Colonic mucosa (tissue), 4 donors: ENCODE measurements at regions not wholly inside any gene's neighbourhood (a gene's known extent, or its start where the extent isn't known, plus 50 kb on each side); places are given as distances from the start of the nearest gene placed in this dataset.

ENCODE experiments used
- DNase-seq: peaks from one replicate; pipeline ENCODE4 v3.0.0-alpha.2; 2020
- H3K27ac ChIP-seq: fragments of 200-600 bp; one replicate; pipeline ENCODE4 v1.8.0; 2021
- H3K27me3 ChIP-seq: fragments of 200-600 bp; one replicate; pipeline ENCODE4 v1.8.0; 2021
- H3K36me3 ChIP-seq: fragments of 200-600 bp; one replicate; pipeline ENCODE4 v1.8.0; 2021
- H3K4me1 ChIP-seq: fragments of 200-600 bp; one replicate; pipeline ENCODE4 v1.8.0; 2021; ENCODE audit warnings: mild to moderate bottlenecking
- H3K4me3 ChIP-seq: fragments of 200-600 bp; one replicate; pipeline ENCODE4 v1.8.0; 2021
- H3K9ac ChIP-seq, 2 donors: one replicate each; pipeline ENCODE4 v1.7.0; 2013; ENCODE audit warnings: control low read depth in 2 of 2, low read depth in 2 of 2, low read length in 2 of 2
- H3K9me3 ChIP-seq: fragments of 200-600 bp; one replicate; pipeline ENCODE4 v1.8.0; 2021
- intact Hi-C: fragments of 100-400 bp; cut with DNase I; formaldehyde crosslinking; loops from one replicate; pipeline ENCODE4 v1.14.1; 2022
- TF ChIP-seq, protein P1 (sequence below): fragments of 200-600 bp; IDR thresholded peaks from one replicate; pipeline ENCODE4 v1.8.0; 2022; ENCODE audit warnings: antibody characterized with exemption, mild to moderate bottlenecking
- donor health status: healthy.
- donor health status: DM: no; HTN: no; CAD: no.
- donor health status: DM: no; HTN: no; CAD: no.

DNA sequence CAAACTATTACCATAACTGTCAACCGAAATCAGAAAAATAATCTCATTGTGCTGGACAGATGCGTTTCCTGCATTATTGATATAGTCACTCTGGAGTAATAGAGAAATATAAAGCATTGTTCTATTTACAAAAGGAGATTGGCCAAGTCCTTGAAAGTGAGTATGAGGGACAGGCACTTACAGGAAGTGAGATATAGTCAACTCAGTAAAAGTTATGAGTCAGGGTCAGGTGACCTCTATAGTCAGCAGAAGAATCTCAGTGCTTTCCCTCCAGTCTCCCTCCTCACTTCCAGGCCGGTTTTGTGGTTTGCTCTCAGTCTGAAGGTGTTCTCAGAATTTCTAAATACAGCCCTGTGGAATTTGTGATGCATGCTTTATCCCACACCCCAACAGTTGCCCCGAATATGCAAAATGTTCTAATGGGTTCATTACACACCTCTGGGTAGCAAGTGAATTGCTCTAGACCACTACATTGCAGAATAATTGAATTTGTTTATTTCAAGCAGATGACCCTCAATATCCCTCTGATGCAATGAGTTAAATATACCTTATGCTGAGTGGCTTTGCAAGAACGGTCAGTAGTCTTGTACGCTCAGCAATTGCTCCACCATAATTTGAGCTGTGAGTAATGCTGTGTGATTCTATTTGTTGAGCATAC is 787.7 kb downstream of the MCTP2 start:
- TF ChIP-seq, protein P1, sequence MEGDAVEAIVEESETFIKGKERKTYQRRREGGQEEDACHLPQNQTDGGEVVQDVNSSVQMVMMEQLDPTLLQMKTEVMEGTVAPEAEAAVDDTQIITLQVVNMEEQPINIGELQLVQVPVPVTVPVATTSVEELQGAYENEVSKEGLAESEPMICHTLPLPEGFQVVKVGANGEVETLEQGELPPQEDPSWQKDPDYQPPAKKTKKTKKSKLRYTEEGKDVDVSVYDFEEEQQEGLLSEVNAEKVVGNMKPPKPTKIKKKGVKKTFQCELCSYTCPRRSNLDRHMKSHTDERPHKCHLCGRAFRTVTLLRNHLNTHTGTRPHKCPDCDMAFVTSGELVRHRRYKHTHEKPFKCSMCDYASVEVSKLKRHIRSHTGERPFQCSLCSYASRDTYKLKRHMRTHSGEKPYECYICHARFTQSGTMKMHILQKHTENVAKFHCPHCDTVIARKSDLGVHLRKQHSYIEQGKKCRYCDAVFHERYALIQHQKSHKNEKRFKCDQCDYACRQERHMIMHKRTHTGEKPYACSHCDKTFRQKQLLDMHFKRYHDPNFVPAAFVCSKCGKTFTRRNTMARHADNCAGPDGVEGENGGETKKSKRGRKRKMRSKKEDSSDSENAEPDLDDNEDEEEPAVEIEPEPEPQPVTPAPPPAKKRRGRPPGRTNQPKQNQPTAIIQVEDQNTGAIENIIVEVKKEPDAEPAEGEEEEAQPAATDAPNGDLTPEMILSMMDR, result no peak
- H3K4me1 ChIP-seq, result no peaks in the 10 kb centered on the region
- DNase-seq, result no peak
- no peak overlapping the region for H3K9ac ChIP-seq
- no peak overlapping the region for H3K4me3 ChIP-seq
- H3K9me3 ChIP-seq, result no peaks in the 10 kb centered on the region
- no peak overlapping the region for H3K27ac ChIP-seq
- intact Hi-C loops, result no loop called here
- no peaks in the 10 kb centered on the region for H3K27me3 ChIP-seq
- no peaks in the 10 kb centered on the region for H3K36me3 ChIP-seq

DNA sequence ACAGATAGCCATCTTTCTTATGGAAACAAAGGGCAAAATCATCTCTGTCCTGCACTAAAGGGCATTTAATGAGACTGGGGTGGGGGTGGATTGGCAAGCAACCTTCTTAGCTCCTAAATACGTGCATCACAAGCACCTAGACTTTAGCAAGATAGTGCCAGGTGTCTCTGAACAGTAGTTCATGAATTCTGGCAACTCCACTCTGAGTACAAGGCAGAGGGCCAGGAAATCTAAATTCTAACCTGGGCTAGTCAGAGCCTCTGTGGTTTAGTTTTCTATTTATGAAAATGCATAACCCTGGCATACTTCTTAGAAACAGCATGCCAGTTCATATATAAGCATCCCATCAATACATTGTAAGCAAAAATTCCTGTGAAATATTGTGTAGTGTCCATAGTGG is 788.5 kb downstream of the MCTP2 start:
- no peak overlapping the region for H3K9ac ChIP-seq
- H3K4me3 ChIP-seq, result no peak overlapping the region
- no peaks in the 10 kb centered on the region for H3K4me1 ChIP-seq
- no peak overlapping the region for H3K27ac ChIP-seq
- intact Hi-C loops, result no loop called here
- H3K36me3 ChIP-seq, result no peaks in the 10 kb centered on the region
- DNase-seq, result no peak
- no peaks in the 10 kb centered on the region for H3K9me3 ChIP-seq
- no peaks in the 10 kb centered on the region for H3K27me3 ChIP-seq
- TF ChIP-seq, protein P1, result no peak

DNA sequence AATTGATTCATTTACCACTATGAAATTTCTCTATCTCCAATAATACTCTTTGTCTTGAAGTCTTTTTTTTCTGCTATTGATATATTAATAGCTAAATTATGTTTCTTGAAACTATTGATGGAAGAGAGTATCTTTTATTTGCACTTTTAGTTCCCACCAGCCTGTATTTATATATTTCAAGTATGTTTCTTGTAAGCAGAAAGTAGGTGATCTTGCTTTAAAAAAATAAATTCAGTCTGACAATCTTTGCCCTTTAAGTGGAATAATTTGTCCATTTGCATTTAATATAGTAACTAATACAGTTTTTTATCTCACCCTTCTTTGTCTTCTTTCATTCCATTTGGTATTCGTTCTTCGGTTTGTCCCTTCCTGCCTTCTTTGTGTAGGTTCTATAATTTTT is 790.5 kb downstream of the MCTP2 start:
- Histone ChIP-seq H3K9me3 (no peaks in the 10 kb centered on the region), H3K27ac (no peak overlapping the region), H3K27me3 (no peaks in the 10 kb centered on the region), H3K4me3 (no peak overlapping the region), H3K4me1 (no peaks in the 10 kb centered on the region), H3K36me3 (no peaks in the 10 kb centered on the region), H3K9ac (no peak overlapping the region)
- no peak for DNase-seq
- intact Hi-C loops, result no loop called here
- TF ChIP-seq, protein P1, result no peak

DNA sequence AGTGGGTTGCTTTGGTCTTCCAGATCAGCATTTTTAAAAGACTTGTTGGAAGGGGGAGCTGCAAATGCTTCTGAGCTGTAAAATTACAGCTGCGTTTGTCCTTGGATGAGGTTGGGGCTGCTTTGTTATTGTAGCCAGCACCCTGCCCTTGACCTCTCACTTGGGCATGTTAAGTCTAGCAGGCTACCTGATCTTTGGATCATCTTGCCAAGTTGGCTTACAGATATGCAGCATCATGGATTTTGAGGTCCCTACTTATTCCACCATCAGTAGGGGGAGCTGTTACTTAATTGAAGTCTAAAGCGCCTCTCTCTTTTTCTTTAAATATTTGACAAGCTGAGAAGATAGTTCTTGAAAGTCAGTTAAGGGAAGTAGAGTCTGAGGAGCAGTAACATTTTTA is 793.0 kb downstream of the MCTP2 start:
- Histone ChIP-seq H3K9me3 (no peaks in the 10 kb centered on the region), H3K27ac (no peak overlapping the region), H3K36me3 (no peaks in the 10 kb centered on the region), H3K9ac (no peak overlapping the region), H3K4me3 (no peak overlapping the region), H3K27me3 (no peaks in the 10 kb centered on the region), H3K4me1 (no peaks in the 10 kb centered on the region)
- intact Hi-C loops, result no loop called here
- no peak for DNase-seq
- TF ChIP-seq, protein P1, result no peak

DNA sequence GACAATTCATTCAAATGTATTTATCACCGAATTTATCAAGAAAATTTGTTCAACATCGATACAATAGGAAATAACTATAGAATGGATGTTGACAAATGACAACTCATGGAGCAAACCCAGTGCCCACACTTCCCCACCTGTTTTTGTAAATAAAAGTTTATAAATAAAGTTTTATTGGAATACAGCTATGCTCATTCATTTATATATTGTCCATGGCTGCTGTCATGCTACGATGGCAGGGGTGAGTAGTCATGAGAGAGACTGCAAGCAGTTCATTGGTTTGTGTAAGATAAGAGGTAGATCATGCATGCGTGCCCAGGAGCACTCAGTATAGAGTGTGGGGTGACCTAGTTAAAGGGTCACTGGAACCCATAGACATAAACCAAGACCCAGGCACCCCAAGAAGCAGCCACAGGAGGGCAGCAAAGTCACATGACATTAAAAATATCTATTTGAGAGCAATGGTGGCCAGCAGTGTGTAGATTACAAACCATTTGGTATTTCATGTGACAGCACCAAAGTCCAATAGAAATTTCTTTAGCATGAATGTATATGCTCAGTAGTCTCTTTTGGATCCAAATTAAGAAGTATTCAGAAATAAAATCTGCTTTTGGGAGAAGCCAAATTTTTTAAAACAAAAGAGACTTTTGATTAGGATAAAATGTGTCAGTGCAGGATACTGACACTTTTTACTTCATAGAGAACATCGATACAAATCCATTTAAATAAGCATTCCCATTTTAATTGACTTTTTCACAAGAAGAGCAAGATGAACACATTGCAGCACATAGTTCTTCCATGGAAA is 794.8 kb downstream of the MCTP2 start:
- TF ChIP-seq, protein P1, result no peak
- Histone ChIP-seq H3K4me3 (no peak overlapping the region), H3K9ac (no peak overlapping the region), H3K9me3 (no peaks in the 10 kb centered on the region), H3K27ac (no peak overlapping the region), H3K4me1 (no peaks in the 10 kb centered on the region), H3K36me3 (no peaks in the 10 kb centered on the region), H3K27me3 (no peaks in the 10 kb centered on the region)
- intact Hi-C loops, result no loop called here
- peak; percentile 39 for DNase-seq
